ENCODE measurements at regions not wholly inside any gene's neighbourhood (a gene's known extent, or its start where the extent isn't known, plus 50 kb on each side); places are given as distances from the start of the nearest gene placed in this dataset.

GRCh38 chr14:29077916-29078315, 311.3 kb downstream of the FOXG1 start:
- no peak overlapping the region for H2BK12ac ChIP-seq (ENCODE audit: insufficient read length, low read depth, low read length)
- H3K9me3 Mint-ChIP-seq, result peaks cover 2 to 5% of the 10 kb centered on the region in 2 experiments; a peak in 3 of 5 replicates

More at GRCh38 chr14:29077916-29078315, 311.3 kb downstream of the FOXG1 start:
- H2BK120ac ChIP-seq (ENCODE audit: low read depth, low read length, poor library complexity, severe bottlenecking), result no peak overlapping the region
- no peak overlapping the region for H3K4ac ChIP-seq (ENCODE audit: low read depth, low read length)
- Mint-ChIP-seq H3K4me1 (peaks cover 0 to 3% of the 10 kb centered on the region in 2 experiments; a peak in 2 of 4 replicates), H3K4me3 (no peak overlapping the region), H3K27ac (no peak overlapping the region), H3K36me3 (ENCODE audit: insufficient read depth in 1 of 3, low read depth in 3 of 3) (peaks cover 0 to 11% (median under 1%) of the 10 kb centered on the region in 3 experiments; a peak in 5 of 7 replicates), H3K27me3 (ENCODE audit: low read depth) (no peaks in the 10 kb centered on the region)
- no peaks in the 10 kb centered on the region for H3K79me2 ChIP-seq (ENCODE audit: insufficient read depth, low read length)
- H4K8ac ChIP-seq (replicated peaks; ENCODE audit: insufficient read length, low read depth, low read length), result no peak overlapping the region
- H4K91ac ChIP-seq (ENCODE audit: insufficient read length, low read depth, low read length), result no peak overlapping the region
- no CpG with 5 or more reads among the region's 2 CpGs for WGBS (ENCODE audit: extremely low coverage, insufficient read length, low lambda C conversion rate)
- H3K4me1 ChIP-seq (ENCODE audit: insufficient read depth, low read length), result no peaks in the 10 kb centered on the region
- H4K20me1 ChIP-seq (ENCODE audit: control insufficient read depth, insufficient read depth, insufficient read length), result no peaks in the 10 kb centered on the region
- TF ChIP-seq CTCF (conservative IDR thresholded peaks at IDR 0.05), result no peak
- H4K5ac ChIP-seq (ENCODE audit: insufficient read length, low read depth, low read length), result no peak overlapping the region
- no peak overlapping the region for H2BK5ac ChIP-seq (ENCODE audit: insufficient read length, low read length)
- no peak overlapping the region for H3K4me2 ChIP-seq (ENCODE audit: insufficient read depth, insufficient read length, low read length)
- H3K79me1 ChIP-seq (ENCODE audit: insufficient read depth, low read depth, low read length, poor library complexity, severe bottlenecking), result no peaks in the 10 kb centered on the region
- H2AFZ ChIP-seq (ENCODE audit: low read length), result no peak overlapping the region
- no peak overlapping the region for H2AK5ac ChIP-seq (ENCODE audit: insufficient read length, low read length)
- no peak overlapping the region for H3T11ph ChIP-seq (ENCODE audit: low read length)
- DNase-seq, result no peak
- no peak overlapping the region for H3K56ac ChIP-seq (ENCODE audit: insufficient read length, low read depth, low read length)
- H3K23me2 ChIP-seq (ENCODE audit: insufficient read length, low read depth, low read length, poor library complexity, severe bottlenecking), result no peaks in the 10 kb centered on the region
- H3K23ac ChIP-seq (ENCODE audit: insufficient read length, low read depth, low read length), result no peak overlapping the region
- H3K18ac ChIP-seq (ENCODE audit: insufficient read length, low read depth, low read length), result no peak overlapping the region
- H3K9ac ChIP-seq (ENCODE audit: extremely low read depth, insufficient read length, low read length), result no peak overlapping the region
- no peaks in the 10 kb centered on the region for H3K27me3 ChIP-seq (ENCODE audit: insufficient read depth, low read length)
- no peak overlapping the region for H3K14ac ChIP-seq (ENCODE audit: insufficient read depth, low read length)
- H2BK20ac ChIP-seq (ENCODE audit: low read depth, low read length, poor library complexity, severe bottlenecking), result no peak overlapping the region
- no peak overlapping the region for H2BK15ac ChIP-seq (ENCODE audit: low read depth, low read length)
- H3K9me3 ChIP-seq (ENCODE audit: control insufficient read depth, low read depth, low read length), result no peaks in the 10 kb centered on the region
- H3K27ac ChIP-seq (ENCODE audit: insufficient read length, low read depth, low read length), result no peak overlapping the region

All from H9 (cell line).